CD4-positive, alpha-beta T cell treated with Interleukin-12 subunit alpha and Interleukin-12 subunit beta, for 1 hour (primary cell): ENCODE measurements at regions not wholly inside any gene's neighbourhood (a gene's known extent, or its start where the extent isn't known, plus 50 kb on each side); places are given as distances from the start of the nearest gene placed in this dataset.
A peak's percentile ranks its signal among the peaks of the same experiment; 100 is the strongest.

ENCODE experiments used
- DNase-seq: peaks from one replicate; pipeline ENCODE4 v3.0.0-alpha.2; 2020

DNA sequence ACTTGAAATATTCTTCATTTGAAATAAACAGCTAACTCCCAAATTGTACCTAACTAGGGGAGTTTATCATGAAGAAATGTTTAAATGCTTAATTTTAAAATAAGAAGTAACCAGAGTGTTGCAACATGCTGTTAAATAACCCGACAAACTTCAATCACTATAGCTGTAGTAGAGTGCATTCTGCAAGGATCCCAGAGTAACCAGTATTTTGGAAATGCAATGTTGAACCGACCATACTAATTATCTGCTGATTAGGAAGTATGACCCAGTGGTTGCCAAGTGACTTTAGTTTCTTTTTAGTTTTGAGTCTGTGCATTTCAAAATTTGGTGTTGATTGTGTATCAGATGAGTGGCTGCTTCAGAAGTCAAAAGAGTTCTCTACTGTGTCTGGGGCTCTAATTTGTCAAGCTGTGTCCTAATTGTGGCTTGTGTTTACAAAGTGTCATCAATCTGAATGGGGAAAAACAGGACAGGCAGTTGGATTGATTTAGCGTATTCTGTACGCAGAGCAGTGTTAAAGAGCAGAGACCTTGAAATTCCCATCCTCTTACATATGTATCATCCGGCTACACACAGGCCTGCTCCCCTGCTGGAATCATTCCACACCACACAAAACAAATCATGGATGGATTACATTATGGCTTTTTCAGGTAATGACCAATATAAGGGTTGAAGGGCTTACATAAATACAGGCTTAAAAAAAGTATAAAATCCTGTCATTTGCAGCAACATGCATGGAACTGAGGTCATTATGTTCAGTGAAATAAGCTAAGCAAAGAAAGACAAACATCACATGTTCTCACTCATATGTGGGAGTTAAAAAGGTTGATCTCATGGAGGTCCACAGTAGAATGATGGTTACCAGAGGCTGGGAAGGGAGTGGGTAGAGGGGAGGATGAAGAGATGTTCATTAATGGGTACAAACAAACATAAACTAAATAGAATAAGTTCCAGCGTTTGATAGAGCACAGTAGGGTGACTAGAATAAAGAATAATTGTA, 351.5 kb downstream of the KLF12 start:
- no peak for DNase-seq

DNA sequence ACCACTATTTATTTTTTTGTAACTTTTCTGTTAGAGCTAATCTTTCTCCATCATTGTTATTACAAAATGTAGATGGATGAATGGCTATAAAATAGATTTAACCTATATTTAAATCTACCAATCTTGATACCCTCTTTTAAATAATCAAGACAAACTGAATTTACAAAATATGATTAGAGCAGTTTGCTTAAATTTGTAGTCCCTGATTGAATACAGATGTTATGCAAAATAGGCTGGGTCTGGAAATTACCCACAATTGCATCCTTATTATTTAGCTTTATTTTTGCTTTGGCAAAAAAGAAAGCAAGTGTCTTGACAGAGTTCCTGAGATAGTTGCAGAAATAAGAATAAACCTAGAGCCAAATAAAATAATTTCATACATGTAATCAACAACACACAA, 352.8 kb downstream of the KLF12 start:
- no peak for DNase-seq

DNA sequence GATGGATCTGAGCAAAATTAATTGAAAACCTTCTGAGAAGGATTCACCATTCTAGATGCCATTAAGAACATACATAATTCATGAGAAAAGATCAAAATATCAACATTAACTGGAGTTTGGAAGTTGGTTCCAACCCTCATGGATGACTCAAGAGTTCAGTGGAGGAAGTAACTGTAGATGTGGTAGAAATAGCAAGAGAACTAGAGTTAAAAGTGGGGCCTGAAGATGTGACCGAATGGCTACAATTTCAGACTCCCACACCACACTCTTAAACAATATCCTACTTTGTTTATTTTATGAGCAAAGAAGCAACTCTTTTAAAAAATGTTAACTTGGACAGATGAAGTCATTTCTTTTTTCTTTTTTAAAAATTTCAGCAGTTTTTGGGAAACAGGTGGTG, 354.3 kb downstream of the KLF12 start:
- no peak for DNase-seq

DNA sequence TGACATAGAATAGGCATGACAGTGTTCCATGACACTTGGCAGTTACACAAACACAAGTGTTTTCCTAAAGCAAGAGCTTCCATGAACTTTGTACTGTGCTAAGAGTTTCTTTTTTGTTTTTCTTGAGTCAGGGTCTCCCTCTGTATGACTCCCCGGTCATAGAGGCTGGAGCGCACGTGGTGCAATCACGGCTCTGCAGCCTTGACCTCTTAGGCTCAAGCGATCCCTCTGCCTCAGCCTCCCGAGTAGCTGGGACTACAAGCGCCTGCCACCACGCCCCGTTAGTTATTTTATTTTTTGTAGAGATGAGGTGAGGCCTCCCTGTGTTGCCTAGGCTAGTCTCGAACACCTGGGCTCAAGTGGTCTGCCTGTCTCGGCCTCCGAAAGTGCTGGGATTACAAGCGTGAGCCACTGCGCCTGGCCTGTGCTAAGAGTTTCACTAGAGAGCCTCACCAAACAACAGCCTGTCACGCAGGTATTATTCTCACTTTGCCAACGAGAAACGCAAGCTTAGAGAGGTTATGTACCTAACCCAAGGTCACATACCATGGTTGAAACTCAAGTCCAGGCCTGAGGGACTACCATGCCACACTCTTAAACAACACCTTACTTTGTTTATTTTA, 355.9 kb downstream of the KLF12 start:
- no peak for DNase-seq

DNA sequence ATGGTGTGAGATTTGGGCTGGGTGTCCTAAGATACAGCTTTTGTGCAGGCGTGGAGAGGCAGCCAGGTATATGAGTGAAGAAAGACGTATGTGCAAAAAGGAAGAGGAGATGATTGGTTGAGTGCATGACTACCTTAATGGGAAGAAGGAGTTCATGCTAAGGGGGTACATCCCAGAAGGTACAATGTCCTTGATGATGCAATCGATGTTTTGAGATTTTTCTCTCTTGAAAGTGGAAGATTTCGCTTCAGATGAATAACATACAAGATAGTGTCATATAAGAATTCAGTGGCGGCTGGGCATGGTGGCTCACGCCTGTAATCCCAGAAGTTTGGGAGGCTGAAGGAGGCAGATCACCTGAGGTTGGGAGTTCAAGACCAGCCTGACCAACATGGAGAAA, 357.1 kb downstream of the KLF12 start:
- no peak for DNase-seq

DNA sequence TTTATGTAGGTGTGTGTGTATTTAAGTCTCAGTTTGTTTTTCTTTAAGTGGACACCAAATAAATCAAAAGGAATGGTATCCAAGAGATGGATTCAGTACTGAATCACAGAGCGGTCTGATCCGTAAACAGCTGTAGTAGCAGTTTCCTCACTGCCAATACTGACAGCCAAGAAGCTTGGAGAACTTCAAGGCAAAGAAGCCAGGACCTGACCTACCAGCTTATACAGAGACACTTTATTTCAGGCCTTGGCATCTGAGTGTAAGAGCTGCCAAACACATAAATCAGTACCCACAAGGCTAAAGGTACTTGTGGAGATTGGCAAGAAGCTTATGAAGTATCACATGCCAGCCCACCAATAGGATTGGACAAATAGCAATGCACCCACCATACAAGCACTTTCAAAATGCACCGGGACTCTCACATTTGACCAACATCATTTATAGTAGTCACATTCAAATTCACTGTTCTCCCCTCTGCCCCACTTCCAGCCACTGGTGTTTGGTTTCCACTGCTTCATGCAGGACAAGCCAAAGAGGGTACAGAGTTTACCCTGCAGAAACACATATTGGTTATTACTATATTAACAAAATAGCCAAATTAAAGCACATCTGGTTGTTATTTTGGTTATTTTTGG, 357.9 kb downstream of the KLF12 start:
- no peak for DNase-seq

DNA sequence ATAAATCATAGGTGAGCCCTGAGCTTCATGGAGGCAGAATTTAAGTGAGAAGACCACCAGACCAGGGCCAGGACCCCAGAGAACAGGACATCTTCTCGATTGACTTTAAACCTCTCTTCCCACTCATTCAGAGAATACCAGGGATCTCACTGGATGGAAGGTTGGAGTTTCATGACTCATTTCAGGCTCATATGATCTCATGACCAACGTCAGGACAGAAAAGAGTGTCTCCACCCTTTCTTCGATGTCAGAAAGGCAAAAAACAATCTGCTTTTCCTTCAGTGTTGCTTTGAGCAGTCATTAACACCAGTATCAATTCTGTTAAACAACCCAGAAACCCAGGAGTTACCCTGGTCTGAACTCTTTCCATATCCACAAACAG, 361.0 kb downstream of the KLF12 start:
- DNase-seq: no peak

DNA sequence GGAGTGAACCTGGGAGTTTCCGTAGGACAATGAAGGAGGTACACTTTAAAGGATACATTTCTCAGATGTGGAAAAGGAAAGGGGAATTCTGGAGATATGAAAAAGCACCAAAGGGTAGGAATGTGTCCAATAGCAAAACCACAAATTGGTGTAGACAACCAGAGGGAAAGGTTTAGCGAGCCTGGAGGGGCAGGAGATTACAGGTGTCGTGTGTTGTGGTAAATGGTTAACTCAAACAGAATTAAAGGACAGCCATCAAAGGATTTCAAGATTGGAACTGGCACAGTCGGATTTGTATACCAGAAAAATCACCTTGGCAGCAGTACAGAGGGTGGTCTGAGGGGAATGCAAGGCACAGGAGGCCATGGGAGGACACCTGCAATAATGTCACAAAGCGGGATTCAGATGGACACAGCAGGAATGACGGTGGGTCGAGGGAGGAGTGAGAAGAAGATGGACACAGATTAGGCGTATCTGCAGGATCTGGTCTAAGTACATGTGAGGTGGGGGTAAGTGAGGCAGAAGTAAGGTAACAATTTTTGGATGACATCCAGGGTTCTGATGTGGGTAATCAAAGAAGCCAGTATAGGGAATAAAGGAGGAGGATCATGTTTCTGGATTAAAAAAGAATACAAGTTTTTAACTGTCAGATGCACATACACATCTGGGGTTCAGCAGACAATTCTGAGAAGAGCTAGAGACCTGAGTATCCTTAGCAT, 361.6 kb downstream of the KLF12 start:
- no peak for DNase-seq

DNA sequence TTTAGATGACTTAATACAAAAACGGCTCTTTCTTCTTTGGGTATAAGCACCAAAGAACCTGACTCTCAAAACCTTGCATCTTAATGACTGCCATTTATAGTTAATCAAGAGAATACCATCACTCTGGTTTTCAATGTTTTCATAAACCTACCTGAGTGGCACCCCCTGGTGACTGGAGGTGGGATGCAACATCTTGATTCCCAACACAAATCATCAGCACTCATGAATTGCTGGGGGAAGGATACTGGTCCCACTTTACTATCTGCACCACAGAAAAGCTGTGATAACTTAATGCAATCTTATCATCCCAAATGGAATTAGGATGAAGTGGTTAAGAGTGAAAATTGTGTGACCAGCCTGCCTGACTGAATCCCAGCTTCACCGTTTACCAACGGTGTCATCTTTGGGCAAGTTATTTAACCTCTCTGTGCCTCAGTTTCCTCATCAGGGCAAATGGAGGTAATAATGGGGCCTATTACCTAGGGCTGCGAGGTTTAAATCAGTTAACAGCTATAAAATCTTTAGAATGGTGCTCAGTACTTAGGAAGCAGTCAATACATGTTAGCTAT, 366.4 kb downstream of the KLF12 start:
- peak; percentile 52 for DNase-seq

DNA sequence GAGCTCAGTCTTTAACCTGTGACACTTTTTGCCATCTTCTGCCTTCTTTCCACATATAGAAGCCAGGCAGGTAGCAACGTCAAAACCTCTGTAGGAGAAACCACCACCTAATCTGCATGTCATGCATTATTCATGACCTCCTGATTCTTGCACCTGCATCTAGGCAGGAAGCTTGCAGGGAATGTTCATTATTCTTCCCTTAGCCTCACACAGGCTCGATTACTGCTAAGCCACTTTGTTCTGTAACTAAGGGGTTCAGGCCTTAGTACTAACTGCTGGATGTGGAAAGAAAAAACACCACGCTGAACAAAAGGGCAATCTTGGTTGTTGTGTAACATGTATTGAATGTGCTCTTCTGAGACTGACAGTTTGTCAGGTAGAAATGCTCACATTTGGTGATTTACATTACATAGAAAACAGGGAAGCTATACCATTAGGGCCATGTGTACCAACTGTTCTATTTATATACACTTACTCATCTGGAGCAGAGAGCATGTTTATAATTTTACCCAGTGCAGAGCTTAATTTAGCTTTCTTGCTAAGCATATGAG, 366.9 kb downstream of the KLF12 start:
- peak; percentile 26 for DNase-seq

DNA sequence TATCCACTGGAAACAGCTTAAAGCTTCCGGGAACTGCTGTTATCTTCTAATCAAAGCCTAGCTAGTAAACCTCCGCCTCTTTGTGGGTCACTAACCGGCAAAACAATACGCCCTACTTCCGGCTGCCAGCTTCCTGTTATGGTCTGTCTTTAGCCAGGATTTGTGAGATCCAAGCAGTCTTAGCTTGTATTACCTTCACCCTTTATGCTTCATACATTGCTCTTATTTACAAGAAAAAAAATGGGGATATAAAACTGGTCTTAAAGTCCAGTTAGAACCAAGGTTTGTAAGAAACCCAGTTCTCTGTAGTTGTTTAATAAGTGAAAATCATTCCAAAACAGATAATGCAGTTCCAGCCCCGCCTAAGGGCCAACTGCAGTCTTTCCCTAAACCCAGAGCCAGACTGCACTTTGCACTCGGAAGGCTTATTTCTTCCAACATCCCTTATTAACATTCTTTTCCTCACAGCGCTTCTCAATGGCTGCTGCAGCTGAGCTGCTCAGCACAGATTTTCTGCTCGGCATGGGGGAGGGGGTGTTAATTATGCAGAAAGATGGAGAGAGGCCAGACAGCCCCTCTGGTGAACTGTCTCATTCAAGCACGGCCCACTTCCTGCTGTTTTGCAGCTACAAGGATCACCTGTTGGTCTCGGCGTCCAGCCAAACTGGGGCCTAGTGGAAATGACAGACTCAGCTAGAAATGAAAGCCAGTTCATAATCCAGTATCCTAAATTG, 368.4 kb downstream of the KLF12 start:
- DNase-seq: peak; percentile 82

DNA sequence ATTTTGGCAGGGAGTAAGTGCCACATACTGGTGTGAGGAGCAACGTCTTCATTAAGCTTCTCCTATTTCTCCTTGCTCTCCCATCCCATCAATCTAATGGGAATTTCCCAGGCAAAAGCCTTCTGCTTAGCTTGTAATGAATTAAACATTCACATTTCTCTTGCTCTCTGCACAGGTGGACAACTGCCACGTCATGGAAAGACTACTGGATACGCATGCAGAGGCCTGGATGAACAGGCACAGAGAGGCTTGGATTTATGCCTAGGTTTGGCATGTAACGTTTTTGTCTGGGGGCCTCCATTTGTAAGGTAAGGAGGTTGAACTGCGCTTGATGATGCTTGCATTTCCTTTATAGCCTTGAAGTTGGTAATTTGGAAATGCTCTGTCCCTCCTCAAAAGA, 374.8 kb downstream of the KLF12 start:
- no peak for DNase-seq

DNA sequence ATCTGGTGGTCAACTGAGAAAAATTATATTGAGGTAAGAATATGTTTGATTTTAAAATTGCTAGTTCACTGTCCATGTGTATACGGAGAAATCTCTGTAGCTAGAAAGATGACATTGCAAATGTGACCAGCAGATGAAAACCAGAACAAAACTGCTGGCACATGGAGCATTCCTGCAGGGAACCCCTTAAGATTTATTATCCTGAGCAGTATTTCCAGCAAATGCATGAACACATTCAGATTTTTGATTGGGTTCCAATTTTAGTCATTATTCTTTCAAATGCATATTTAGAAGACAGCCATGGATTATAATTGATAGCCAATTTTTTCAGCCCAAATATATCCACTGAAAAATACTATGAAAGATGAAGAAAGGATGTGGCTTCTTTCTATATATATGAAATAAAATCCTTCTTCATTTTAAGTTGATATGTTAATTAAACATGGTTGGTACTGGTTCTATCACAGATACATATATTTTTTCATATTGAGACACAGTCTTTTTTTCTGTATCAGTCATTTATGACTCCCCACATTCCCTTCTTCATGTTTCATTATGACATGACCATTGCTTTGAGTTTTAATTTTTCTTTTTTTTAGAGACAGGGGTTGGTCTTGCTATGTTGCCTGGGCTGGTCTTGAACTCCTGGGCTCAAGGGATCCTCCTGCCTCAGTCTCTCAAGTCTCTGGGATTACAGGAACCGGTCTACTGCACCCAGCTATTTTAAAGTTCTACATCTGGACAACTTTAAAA, 376.5 kb downstream of the KLF12 start:
- no peak for DNase-seq

DNA sequence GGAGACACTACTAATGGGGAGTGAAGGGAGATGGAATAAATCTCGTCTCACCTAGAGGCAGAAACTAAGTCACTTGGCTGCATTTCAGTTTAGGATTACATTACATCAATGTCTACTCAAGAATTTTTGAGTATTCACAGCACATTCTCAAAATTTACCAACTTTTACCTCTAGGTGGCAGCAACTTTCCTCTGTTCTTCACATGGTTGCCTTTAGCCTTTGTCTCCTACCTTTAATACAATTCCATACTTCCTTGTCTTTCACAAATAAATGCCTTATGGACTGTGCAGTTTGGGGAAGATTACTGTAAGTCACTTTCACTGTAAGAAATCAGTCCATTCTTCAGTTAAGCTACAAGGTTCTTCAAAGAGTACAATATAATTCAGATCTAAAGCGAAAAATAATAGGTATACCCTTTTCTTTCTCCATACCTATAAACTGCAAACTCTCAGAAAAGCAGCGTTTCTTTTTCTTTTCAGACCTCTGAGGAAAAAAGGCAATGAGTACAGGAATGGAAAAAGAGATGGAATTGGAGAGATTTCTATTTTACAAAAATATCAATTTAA, 379.4 kb downstream of the KLF12 start:
- peak; percentile 71 for DNase-seq

DNA sequence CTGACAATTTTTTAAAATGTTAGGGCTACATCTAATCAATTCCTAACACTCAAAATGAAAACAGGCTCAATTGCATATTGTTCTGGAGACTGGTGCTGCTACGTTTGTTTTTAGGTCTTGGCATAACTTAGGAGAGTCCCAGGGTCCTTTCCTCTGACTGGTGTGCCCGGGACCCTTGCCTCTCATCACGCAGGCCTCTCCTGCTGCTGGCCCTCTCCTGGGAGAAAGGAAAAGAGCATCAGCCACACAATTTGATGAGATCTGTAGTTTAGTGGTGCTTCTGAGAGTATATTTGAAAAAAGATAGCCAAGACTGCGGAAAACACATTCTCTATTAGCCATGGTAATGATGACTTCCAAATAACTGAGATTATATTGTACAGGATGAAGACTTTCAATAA, 380.0 kb downstream of the KLF12 start:
- DNase-seq: no peak

DNA sequence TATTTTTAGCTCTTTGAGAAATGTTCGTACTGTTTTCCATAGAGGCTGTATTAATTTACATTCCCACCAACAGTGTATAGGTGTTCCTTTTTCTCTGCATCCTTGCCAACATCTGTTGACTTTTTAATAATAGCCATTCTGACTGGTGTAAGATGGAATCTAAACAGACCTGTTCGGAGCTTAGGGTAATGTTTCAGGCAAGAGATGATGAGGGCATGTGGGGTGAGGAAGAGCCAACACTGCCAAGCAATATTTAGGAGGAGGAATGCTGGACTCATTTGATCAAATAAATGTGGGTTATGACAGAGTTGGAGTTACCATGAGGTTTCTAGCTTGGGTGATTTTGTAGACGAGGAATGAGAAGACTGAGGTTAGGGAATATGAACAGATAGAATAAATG, 382.9 kb downstream of the KLF12 start:
- DNase-seq: no peak

DNA sequence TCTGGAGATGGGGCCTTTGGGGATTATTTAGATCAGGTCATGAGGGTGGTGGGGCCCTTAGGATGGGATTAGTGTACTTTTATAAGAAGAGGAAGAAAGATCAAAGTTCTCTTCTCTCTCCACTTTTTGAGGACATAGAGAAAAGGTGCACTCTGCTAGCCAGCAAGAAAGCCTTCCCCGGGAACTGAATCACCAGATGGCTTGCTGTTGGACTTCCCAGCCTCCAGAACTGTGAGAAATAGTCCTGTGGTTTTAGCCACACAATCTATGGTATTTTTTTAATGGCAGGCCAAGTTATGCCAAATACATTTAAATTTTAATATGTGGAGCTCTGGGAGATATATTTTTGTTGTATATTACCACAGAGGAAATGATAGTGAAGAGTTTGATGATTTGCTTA, 385.8 kb downstream of the KLF12 start:
- no peak for DNase-seq

DNA sequence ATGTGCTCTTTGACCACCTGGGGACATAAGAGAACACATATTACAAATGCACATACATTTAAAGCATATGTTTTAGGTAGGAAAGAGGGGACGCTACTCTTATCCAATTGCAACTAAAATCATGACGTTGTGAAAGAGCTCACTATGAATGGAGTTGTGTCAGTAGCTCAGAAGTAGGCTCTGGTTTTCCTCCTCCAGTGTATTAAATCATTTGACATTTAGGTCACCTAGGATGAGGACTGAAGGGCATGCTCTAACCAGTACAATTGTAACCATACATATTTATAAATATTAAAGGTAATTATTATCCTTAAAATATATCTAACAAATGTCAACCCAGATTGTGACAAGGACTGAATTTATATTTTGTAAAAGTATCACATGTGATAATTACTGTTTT, 389.0 kb downstream of the KLF12 start:
- no peak for DNase-seq

DNA sequence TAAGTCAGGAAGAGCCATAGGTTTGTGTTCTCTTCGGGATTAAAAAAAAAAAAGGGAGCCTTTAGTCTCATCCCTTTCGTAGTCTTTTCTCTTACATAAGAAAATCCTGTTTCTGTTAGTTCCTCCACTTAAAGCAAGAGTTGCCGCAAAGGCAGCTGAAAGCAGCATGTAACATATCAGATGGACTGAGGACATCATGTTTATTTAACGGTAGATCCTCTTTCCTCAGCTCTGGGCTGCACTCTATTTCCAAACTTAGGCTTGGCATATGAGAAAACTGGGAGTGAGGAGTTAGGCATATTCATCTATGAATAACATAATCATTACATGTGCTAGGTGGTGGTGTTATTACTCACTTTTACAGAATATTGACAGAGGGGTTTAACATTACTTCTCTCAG, 391.2 kb downstream of the KLF12 start:
- no peak for DNase-seq

DNA sequence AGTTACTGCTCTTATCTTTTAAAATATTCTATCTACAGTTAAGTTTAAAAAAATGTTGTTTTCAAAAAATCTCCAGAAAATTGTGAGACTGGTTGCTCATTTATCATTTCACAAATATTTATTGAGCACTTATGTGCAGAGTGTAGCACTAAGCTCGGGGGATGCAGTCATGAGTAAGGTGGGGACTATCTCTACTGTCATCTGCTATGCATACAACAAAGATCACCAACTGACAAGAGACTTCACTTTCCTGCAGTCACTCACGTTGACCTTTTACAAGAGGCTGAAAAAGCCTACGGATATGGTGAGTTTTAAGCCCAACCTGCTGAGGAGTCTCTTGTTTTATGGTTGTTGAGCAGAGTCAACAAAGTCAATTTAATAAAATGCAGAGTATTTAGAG, 392.5 kb downstream of the KLF12 start:
- DNase-seq: no peak

DNA sequence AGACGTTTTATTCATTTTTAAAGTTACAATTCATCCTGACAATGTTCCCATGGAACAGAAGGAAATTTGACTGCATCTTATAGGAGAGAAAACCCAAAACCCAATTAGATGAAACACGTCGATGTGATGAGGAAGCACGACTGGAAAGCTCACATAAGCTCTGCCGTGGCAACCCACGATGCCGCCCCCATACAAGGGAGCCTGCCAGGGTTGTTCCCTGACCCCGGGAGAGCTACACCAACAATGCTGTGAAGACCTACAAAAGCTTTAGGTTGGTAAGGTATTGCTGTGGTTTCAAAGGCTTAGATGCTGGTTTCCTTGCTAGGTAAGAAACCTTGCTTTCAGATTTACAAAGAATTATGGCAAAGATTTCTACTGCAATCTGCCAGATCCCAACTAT, 393.1 kb downstream of the KLF12 start:
- DNase-seq: no peak
